ENCODE measurements at regions not wholly inside any gene's neighbourhood (a gene's known extent, or its start where the extent isn't known, plus 50 kb on each side); places are given as distances from the start of the nearest gene placed in this dataset.

DNA sequence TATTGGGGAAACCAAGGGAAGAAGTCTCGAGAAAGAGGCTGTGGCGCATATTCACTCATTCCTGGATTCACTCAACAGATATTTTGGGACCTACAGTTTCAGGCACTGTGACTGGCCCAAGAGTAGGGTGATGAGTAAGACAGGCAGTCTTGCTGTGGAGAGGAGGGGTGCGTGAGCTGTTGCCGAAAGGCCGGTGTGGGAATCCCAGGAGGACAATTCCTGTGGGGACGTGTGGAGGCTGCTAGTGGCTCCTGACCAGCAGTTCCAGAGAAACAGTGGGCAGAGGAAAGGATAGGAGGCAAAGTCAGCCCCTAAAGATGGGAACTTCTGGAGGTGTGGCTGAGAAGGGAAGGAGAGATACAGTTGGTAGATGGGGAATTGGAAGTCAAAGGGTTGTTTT, 59.3 kb upstream of the GRB10 start:
- TF ChIP-seq JUND (IDR thresholded peaks at IDR 0.05) (no peak), POLR2A (IDR thresholded peaks at IDR 0.05; ENCODE audit: borderline replicate concordance, extremely low read depth, insufficient read depth, insufficient read length) (no peak), EZH2 (IDR thresholded peaks at IDR 0.05) (no peak), POLR2AphosphoS5 (IDR thresholded peaks at IDR 0.05; ENCODE audit: low read depth, low read length) (no peak), ZNF274 (IDR thresholded peaks at IDR 0.05; ENCODE audit: low read depth, low read length) (no peak), CEBPB (IDR thresholded peaks at IDR 0.05; ENCODE audit: low read depth) (no peak)
- TF ChIP-seq, protein P1, sequence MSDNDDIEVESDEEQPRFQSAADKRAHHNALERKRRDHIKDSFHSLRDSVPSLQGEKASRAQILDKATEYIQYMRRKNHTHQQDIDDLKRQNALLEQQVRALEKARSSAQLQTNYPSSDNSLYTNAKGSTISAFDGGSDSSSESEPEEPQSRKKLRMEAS (IDR thresholded peaks at IDR 0.05): no peak
- TF ChIP-seq, protein P2, sequence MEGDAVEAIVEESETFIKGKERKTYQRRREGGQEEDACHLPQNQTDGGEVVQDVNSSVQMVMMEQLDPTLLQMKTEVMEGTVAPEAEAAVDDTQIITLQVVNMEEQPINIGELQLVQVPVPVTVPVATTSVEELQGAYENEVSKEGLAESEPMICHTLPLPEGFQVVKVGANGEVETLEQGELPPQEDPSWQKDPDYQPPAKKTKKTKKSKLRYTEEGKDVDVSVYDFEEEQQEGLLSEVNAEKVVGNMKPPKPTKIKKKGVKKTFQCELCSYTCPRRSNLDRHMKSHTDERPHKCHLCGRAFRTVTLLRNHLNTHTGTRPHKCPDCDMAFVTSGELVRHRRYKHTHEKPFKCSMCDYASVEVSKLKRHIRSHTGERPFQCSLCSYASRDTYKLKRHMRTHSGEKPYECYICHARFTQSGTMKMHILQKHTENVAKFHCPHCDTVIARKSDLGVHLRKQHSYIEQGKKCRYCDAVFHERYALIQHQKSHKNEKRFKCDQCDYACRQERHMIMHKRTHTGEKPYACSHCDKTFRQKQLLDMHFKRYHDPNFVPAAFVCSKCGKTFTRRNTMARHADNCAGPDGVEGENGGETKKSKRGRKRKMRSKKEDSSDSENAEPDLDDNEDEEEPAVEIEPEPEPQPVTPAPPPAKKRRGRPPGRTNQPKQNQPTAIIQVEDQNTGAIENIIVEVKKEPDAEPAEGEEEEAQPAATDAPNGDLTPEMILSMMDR (IDR thresholded peaks at IDR 0.05 in 2 of 3, conservative IDR thresholded peaks at IDR 0.05 in 1 of 3; ENCODE audit: borderline replicate concordance in 1 of 3, insufficient read depth in 1 of 3, low read depth in 2 of 3, low read length in 2 of 3): no peak
